Sigmoid colon (tissue), 3 donors: ENCODE measurements at regions not wholly inside any gene's neighbourhood (a gene's known extent, or its start where the extent isn't known, plus 50 kb on each side); places are given as distances from the start of the nearest gene placed in this dataset.

ENCODE experiments used
- POLR2A ChIP-seq, 2 donors: fragments of 450-650 bp; IDR thresholded peaks; one replicate each; pipeline ENCODE4 v1.6.1; 2016; ENCODE audit warnings: antibody characterized with exemption in 2 of 2, mild to moderate bottlenecking in 2 of 2, moderate library complexity in 2 of 2
- TF ChIP-seq, protein P1 (sequence below), 4 experiments: fragments of 450-650 bp in 3 of 4; fragments of 200-600 bp in 1 of 4; IDR thresholded peaks; one replicate each; pipeline ENCODE4 v1.5.1; 2016 to 2019; ENCODE audit warnings: antibody characterized with exemption in 4 of 4, mild to moderate bottlenecking in 3 of 4, moderate library complexity in 2 of 4

DNA sequence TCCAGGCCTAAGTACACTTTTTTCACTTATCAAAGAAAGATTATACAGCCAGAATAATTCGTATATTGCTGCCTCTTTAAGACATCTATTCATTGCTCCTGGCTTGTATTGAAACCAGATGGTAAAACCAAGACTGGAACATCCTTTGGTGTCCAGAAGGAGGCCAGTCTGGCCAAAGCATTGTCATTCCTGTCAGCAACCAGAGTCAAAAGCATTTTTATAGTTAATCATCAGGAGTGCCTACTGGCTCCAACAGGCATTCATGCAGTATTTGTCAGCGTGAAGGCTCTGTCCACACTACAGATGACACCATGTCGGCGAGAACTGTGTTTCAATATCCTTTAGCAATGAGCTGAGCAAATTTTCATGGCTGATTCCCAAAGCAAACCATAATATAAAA lies 118.0 kb upstream of the G2E3 start:
- no peak for TF ChIP-seq POLR2A (IDR thresholded peaks at IDR 0.05)
- TF ChIP-seq, protein P1, sequence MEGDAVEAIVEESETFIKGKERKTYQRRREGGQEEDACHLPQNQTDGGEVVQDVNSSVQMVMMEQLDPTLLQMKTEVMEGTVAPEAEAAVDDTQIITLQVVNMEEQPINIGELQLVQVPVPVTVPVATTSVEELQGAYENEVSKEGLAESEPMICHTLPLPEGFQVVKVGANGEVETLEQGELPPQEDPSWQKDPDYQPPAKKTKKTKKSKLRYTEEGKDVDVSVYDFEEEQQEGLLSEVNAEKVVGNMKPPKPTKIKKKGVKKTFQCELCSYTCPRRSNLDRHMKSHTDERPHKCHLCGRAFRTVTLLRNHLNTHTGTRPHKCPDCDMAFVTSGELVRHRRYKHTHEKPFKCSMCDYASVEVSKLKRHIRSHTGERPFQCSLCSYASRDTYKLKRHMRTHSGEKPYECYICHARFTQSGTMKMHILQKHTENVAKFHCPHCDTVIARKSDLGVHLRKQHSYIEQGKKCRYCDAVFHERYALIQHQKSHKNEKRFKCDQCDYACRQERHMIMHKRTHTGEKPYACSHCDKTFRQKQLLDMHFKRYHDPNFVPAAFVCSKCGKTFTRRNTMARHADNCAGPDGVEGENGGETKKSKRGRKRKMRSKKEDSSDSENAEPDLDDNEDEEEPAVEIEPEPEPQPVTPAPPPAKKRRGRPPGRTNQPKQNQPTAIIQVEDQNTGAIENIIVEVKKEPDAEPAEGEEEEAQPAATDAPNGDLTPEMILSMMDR (IDR thresholded peaks at IDR 0.05) = no peak
